Endodermal cell (in vitro differentiated cells): ENCODE measurements at regions not wholly inside any gene's neighbourhood (a gene's known extent, or its start where the extent isn't known, plus 50 kb on each side); places are given as distances from the start of the nearest gene placed in this dataset.

Experiments used
- DNase-seq: peaks from one replicate; pipeline ENCODE4 v3.0.0-alpha.2; 2017
- H3K27ac ChIP-seq: 2 replicates; pipeline ENCODE4 v1.5.1; 2013; ENCODE audit warnings: mild to moderate bottlenecking, low read depth, low read length, moderate library complexity
- H3K27me3 ChIP-seq: 2 replicates; pipeline ENCODE4 v1.6.1; 2013; ENCODE audit warnings: mild to moderate bottlenecking, low read length, moderate library complexity; ENCODE audit not compliant: insufficient read depth, control insufficient read depth, poor library complexity, severe bottlenecking
- H3K36me3 ChIP-seq: 2 replicates; pipeline ENCODE4 v1.7.0; 2013; ENCODE audit warnings: mild to moderate bottlenecking, low read length, moderate library complexity; ENCODE audit not compliant: control insufficient read depth, insufficient read depth
- H3K4me1 ChIP-seq: one replicate; pipeline ENCODE4 v1.7.0; 2013; ENCODE audit warnings: low read length; ENCODE audit not compliant: control insufficient read depth, insufficient read depth
- H3K4me3 ChIP-seq: 2 replicates; pipeline ENCODE4 v1.5.1; 2013; ENCODE audit warnings: mild to moderate bottlenecking, low read length, moderate library complexity
- H3K9ac ChIP-seq: 2 replicates; pipeline ENCODE4 v1.6.1; 2013; ENCODE audit warnings: mild to moderate bottlenecking, low read length, moderate library complexity; ENCODE audit not compliant: poor library complexity, severe bottlenecking; ENCODE audit errors: extremely low read depth
- H3K9me3 ChIP-seq: 2 replicates; pipeline ENCODE4 v1.6.1; 2013; ENCODE audit warnings: mild to moderate bottlenecking, low read length, moderate library complexity; ENCODE audit not compliant: control insufficient read depth
- H3K27ac Mint-ChIP-seq: 2 replicates; pipeline ENCODE4 v1.8.0; 2020; ENCODE audit warnings: mixed read lengths
- H3K27me3 Mint-ChIP-seq: 2 replicates; pipeline ENCODE4 v1.8.0; 2021; ENCODE audit warnings: mild to moderate bottlenecking, mixed read lengths; ENCODE audit not compliant: insufficient read depth
- H3K36me3 Mint-ChIP-seq: 2 replicates; pipeline ENCODE4 v1.8.0; 2020; ENCODE audit warnings: low read depth, mixed read lengths
- H3K4me1 Mint-ChIP-seq: 2 replicates; pipeline ENCODE4 v1.8.0; 2020; ENCODE audit warnings: mixed read lengths
- H3K4me3 Mint-ChIP-seq: 2 replicates; pipeline ENCODE4 v1.8.0; 2020; ENCODE audit warnings: mild to moderate bottlenecking, moderate library complexity, mixed read lengths
- H3K9me3 Mint-ChIP-seq: 2 replicates; pipeline ENCODE4 v1.8.0; 2020; ENCODE audit warnings: mild to moderate bottlenecking, mixed read lengths
- CTCF ChIP-seq: fragments of 200-600 bp; sonication (generic); conservative IDR thresholded peaks from 2 replicates; pipeline ENCODE4 v1.5.0; 2021; ENCODE audit warnings: antibody characterized with exemption, mild to moderate bottlenecking
- WGBS, 2 experiments: methylation state at CpG; one replicate each; pipeline versions ENCODE4 v1.1.5 to v1.1.7; 2013; ENCODE audit warnings: missing lambda C conversion rate in 2 of 2, mixed read lengths in 1 of 2; ENCODE audit not compliant: insufficient coverage in 1 of 2, insufficient read length in 1 of 2; 5-methylcytosine and 5-hydroxymethylcytosine counted together

DNA sequence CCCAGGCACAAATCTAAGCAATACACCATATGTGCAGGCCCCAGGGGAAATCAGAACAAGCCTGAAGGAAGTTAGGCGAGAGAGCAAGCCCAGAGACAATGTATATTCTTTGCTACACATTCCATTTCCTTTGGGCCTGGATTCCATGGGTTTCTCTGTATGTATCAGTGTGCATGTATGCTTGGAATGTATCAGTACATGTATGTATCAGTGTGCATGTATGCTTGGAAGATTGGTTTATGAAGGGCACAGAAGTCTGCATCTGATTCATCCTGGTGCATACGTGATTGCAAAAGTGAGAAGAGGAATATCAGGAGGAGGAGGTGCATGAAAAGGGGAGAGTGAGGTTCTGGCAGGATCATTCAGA is 232.6 kb upstream of the ANKRD55 start:
- no peaks in the 10 kb centered on the region for H3K9me3 Mint-ChIP-seq
- H3K4me3 Mint-ChIP-seq, result no peak overlapping the region
- H3K27ac Mint-ChIP-seq, result no peak overlapping the region
- H3K27me3 Mint-ChIP-seq, result peaks cover 7% of the 10 kb centered on the region
- H3K36me3 Mint-ChIP-seq, result no peaks in the 10 kb centered on the region
- WGBS, 2 experiments, result 89 to 92% methylated on average over 1 to 2 of the region's 2 CpGs
- no peak overlapping the region for H3K9ac ChIP-seq
- H3K4me3 ChIP-seq, result no peak overlapping the region
- no peaks in the 10 kb centered on the region for H3K36me3 ChIP-seq
- H3K4me1 ChIP-seq, result no peaks in the 10 kb centered on the region
- H3K27ac ChIP-seq, result no peak overlapping the region
- TF ChIP-seq CTCF, result no peak
- H3K9me3 ChIP-seq, result no peaks in the 10 kb centered on the region
- DNase-seq, result no peak
- peaks cover 21% of the 10 kb centered on the region for H3K4me1 Mint-ChIP-seq
- no peaks in the 10 kb centered on the region for H3K27me3 ChIP-seq

DNA sequence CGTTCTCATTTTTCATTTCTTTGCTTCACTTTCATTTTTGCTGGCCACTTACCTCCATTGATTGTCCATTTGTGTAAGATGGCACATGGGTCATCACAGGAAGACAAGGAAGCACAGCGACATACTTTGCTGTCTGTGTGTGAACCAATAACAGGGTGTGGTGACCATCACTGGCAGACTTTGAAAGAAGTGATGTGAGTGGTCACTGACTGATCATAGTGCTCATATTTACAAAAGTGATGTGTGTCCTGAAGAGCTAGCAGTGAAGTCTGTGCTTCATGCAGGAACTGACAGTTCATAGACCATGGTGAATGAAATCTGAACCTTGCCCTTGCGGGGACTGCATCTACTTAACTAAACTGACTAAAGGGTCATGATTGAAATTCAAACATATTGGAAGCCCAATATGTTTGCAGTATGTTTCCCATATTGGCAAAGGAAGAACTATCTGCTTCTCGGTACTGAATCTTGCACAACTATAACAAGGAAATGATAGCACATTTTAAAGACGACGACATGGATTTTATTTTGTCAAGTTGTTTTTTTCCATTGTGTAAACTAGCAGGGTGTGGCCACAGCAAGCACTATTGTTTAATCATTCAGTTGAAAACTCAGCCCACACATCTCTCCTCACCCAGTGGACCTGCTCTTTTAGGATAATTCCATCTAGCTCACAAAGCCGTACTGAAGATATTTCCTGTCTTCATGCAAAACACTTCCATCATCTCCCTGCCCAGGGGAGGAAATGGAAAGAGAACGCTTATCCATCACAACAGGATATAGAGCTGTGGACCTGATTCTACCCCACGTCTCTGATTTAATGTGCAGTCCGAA is 232.0 kb upstream of the ANKRD55 start:
- no peak overlapping the region for H3K4me3 Mint-ChIP-seq
- Histone ChIP-seq H3K27me3 (no peaks in the 10 kb centered on the region), H3K9ac (no peak overlapping the region), H3K27ac (no peak overlapping the region), H3K4me1 (no peaks in the 10 kb centered on the region), H3K9me3 (no peaks in the 10 kb centered on the region), H3K4me3 (no peak overlapping the region), H3K36me3 (no peaks in the 10 kb centered on the region)
- H3K4me1 Mint-ChIP-seq, result peaks cover 17% of the 10 kb centered on the region
- 84 to 87% methylated on average over 7 to 10 of the region's 10 CpGs for WGBS, 2 experiments
- H3K27me3 Mint-ChIP-seq, result peaks cover 2% of the 10 kb centered on the region
- H3K27ac Mint-ChIP-seq, result no peak overlapping the region
- no peak for TF ChIP-seq CTCF
- no peaks in the 10 kb centered on the region for H3K9me3 Mint-ChIP-seq
- no peaks in the 10 kb centered on the region for H3K36me3 Mint-ChIP-seq
- DNase-seq, result no peak

DNA sequence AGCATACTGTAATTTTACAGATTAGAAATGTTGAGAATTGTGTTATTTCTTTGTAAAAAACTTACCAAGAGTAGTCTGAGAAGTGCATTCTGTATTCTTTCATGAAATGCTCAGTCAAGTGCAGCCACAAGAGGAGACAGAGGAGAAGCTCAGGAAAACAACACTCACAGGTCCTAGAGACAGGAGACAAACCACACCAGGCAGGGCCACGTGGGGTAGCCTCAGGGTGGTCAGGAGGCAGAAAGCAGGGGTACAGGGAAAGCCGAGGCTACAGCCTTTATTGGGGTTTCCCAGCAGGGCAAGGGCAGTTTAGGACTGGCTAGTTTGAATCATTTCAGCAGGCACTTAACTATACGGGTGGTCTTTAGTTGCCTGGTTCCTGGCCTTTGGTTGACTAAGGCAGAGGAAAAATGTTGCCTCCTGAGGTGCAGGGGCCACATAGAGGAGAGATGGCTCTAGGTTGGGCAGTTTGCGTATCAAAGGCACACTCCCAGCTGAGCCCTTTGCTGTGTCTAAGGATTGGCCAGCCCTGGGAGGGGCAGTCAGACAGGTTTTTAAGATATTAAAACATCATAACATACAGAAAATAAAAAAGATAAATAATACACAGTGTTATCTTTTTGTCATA is 230.9 kb upstream of the ANKRD55 start:
- no peak for TF ChIP-seq CTCF
- no peaks in the 10 kb centered on the region for H3K27me3 ChIP-seq
- no peak overlapping the region for H3K9ac ChIP-seq
- no peak overlapping the region for H3K27ac Mint-ChIP-seq
- H3K27me3 Mint-ChIP-seq, result peaks cover 2% of the 10 kb centered on the region
- no peaks in the 10 kb centered on the region for H3K36me3 ChIP-seq
- peaks cover 17% of the 10 kb centered on the region for H3K4me1 Mint-ChIP-seq
- H3K36me3 Mint-ChIP-seq, result no peaks in the 10 kb centered on the region
- no peak overlapping the region for H3K27ac ChIP-seq
- H3K4me3 Mint-ChIP-seq, result no peak overlapping the region
- H3K4me1 ChIP-seq, result no peaks in the 10 kb centered on the region
- no peaks in the 10 kb centered on the region for H3K9me3 ChIP-seq
- 78 to 92% methylated on average over 2 to 4 of the region's 4 CpGs for WGBS, 2 experiments
- no peaks in the 10 kb centered on the region for H3K9me3 Mint-ChIP-seq
- no peak overlapping the region for H3K4me3 ChIP-seq
- DNase-seq, result no peak
